Ascending aorta (tissue), 2 donors: ENCODE measurements at regions not wholly inside any gene's neighbourhood (a gene's known extent, or its start where the extent isn't known, plus 50 kb on each side); places are given as distances from the start of the nearest gene placed in this dataset.

Source experiments
- DNase-seq, 2 donors: peaks; one replicate each; pipeline ENCODE4 v3.0.0-alpha.2; 2019; ENCODE audit warnings: low spot score in 2 of 2
- H3K27ac ChIP-seq, 2 donors: fragments of 200-600 bp; sonication (generic); one replicate each; pipeline ENCODE4 v1.5.1; 2016 to 2017; ENCODE audit warnings: mild to moderate bottlenecking in 1 of 2
- H3K27me3 ChIP-seq: fragments of 200-600 bp; sonication (generic); one replicate; pipeline ENCODE4 v1.5.1; 2017
- H3K36me3 ChIP-seq, 2 donors: fragments of 200-600 bp; sonication (generic); one replicate each; pipeline ENCODE4 v1.5.1; 2016
- H3K4me1 ChIP-seq, 2 donors: fragments of 200-600 bp; sonication (generic); one replicate each; pipeline ENCODE4 v1.5.1; 2016 to 2017; ENCODE audit warnings: mild to moderate bottlenecking in 1 of 2
- H3K4me3 ChIP-seq, 2 donors: fragments of 200-600 bp; sonication (generic); one replicate each; pipeline ENCODE4 v1.5.1; 2016 to 2017; ENCODE audit warnings: mild to moderate bottlenecking in 1 of 2
- H3K9me3 ChIP-seq, 2 donors: fragments of 200-600 bp; sonication (generic); one replicate each; pipeline ENCODE4 v1.5.1; 2016
- CTCF ChIP-seq, 3 experiments: fragments of 200-600 bp in 2 of 3; fragments of 450-650 bp in 1 of 3; sonication (generic) in 2 of 3; IDR thresholded peaks; one replicate each; pipeline ENCODE4 v1.5.1; 2016 to 2019; ENCODE audit warnings: antibody characterized with exemption in 3 of 3, mild to moderate bottlenecking in 1 of 3, moderate library complexity in 1 of 3
- intact Hi-C: fragments of 100-400 bp; cut with DNase I; formaldehyde crosslinking; loops from one replicate; pipeline ENCODE4 v1.15.1; 2023

- Histone ChIP-seq H3K36me3 (no peaks in the 10 kb centered on the region), H3K4me1 (no peaks in the 10 kb centered on the region), H3K27ac (no peak overlapping the region), H3K4me3 (no peak overlapping the region), H3K9me3 (no peaks in the 10 kb centered on the region), H3K27me3 (no peaks in the 10 kb centered on the region)
- DNase-seq: no peak
- intact Hi-C loops: no loop called here
- no peak for TF ChIP-seq CTCF (IDR thresholded peaks at IDR 0.05)
Observed at GRCh38 chr10:125363791-125364190, 203.4 kb upstream of the CTBP2 start.

- Histone ChIP-seq H3K27me3 (no peaks in the 10 kb centered on the region), H3K27ac (no peak overlapping the region), H3K4me3 (no peak overlapping the region), H3K36me3 (no peaks in the 10 kb centered on the region), H3K4me1 (no peaks in the 10 kb centered on the region), H3K9me3 (no peaks in the 10 kb centered on the region)
- DNase-seq: no peak
- intact Hi-C loops: no loop called here
- TF ChIP-seq CTCF (IDR thresholded peaks at IDR 0.05): no peak
Observed at GRCh38 chr10:125362950-125363349, 202.6 kb upstream of the CTBP2 start.

GRCh38 chr10:125359401-125359800 is 199.0 kb upstream of the CTBP2 start:
- TF ChIP-seq CTCF (IDR thresholded peaks at IDR 0.05): no peak
- Histone ChIP-seq H3K4me3 (no peak overlapping the region), H3K36me3 (no peaks in the 10 kb centered on the region), H3K27me3 (no peaks in the 10 kb centered on the region), H3K4me1 (no peaks in the 10 kb centered on the region), H3K9me3 (no peaks in the 10 kb centered on the region), H3K27ac (no peak overlapping the region)
- no peak for DNase-seq
- intact Hi-C loops: no loop called here

- H3K36me3 ChIP-seq: no peaks in the 10 kb centered on the region
- no peaks in the 10 kb centered on the region for H3K27me3 ChIP-seq
- DNase-seq: no peak
- TF ChIP-seq CTCF (IDR thresholded peaks at IDR 0.05): no peak
- no peak overlapping the region for H3K27ac ChIP-seq
- H3K9me3 ChIP-seq: no peaks in the 10 kb centered on the region
- H3K4me3 ChIP-seq: no peak overlapping the region
- intact Hi-C loops: no loop called here
- no peaks in the 10 kb centered on the region for H3K4me1 ChIP-seq
Observed at GRCh38 chr10:125355657-125356056, 195.3 kb upstream of the CTBP2 start.

- Histone ChIP-seq H3K27ac (no peak overlapping the region), H3K36me3 (no peaks in the 10 kb centered on the region), H3K27me3 (no peaks in the 10 kb centered on the region), H3K4me1 (no peaks in the 10 kb centered on the region), H3K9me3 (no peaks in the 10 kb centered on the region), H3K4me3 (no peak overlapping the region)
- intact Hi-C loops: no loop called here
- TF ChIP-seq CTCF (IDR thresholded peaks at IDR 0.05): no peak
- no peak for DNase-seq
Observed at GRCh38 chr10:125350519-125350918, 190.2 kb upstream of the CTBP2 start.

- no peaks in the 10 kb centered on the region for H3K9me3 ChIP-seq
- no peaks in the 10 kb centered on the region for H3K36me3 ChIP-seq
- H3K4me1 ChIP-seq: no peaks in the 10 kb centered on the region
- H3K4me3 ChIP-seq: no peak overlapping the region
- H3K27ac ChIP-seq: no peak overlapping the region
- DNase-seq: no peak
- no peaks in the 10 kb centered on the region for H3K27me3 ChIP-seq
- intact Hi-C loops: no loop called here
- TF ChIP-seq CTCF (IDR thresholded peaks at IDR 0.05): no peak
Observed at GRCh38 chr10:125348536-125348935, 188.2 kb upstream of the CTBP2 start.
